ENCODE measurements at regions not wholly inside any gene's neighbourhood (a gene's known extent, or its start where the extent isn't known, plus 50 kb on each side); places are given as distances from the start of the nearest gene placed in this dataset.
A peak's percentile ranks its signal among the peaks of the same experiment; 100 is the strongest.

DNA sequence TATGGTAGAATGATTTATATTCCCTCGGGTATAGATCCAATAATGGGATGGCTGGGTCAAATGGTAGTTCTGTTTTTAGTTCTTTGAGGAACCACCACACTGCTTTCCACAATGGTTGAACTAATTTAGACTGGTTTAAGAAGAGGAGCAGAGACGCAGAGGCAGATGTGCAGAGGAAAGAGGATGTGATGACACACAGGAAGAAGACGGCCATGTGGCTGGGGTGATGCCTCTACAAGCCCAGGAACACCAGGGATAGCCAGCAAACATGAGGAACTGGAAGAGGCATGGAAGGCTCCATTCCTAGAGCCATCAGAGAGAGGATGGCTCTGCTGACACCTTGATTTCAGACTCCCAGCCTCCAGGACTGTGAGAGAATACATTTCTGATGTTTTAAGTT is 218.3 kb upstream of the DTNBP1 start:
- H3K27ac ChIP-seq = no peak overlapping the region

DNA sequence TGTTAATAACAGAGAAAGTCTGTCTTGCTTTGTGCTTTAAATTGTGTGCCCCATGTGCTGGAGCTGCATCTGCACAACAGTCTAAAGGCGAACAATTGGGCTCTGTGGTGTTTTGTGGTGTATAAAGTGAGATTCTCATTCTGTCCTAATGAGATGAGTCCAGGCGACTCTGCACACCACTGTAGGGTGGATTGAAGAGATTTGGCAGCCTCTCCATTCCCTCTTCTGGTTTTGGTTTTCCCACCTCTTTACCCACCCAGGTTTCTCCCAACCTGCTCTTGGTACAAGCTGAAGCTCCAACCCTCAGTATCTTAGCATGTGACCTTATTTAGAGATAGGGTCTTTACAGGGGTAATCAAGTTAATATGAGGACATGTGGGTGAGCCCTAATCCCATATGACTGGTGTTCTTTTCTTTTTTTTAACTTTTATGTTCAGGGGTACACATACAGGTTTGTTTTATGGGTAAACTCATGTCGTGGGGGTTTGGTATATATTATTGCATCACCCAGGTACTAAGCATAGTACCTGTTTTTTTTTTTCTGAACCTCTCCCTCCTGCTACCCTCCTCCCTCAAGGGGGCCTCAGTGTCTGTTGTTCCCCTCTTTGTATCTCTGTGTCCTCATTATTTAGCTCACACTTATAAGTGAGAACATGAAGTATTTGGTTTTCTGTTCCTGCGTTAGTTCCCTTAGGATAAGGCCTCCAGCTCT is 217.6 kb upstream of the DTNBP1 start:
- WGBS, 5 donors = 80 to 90% (median 83%) methylated on average over 4 of the region's 4 CpGs
- Histone ChIP-seq H3K27me3 (no peaks in the 10 kb centered on the region), H3K27ac (peak overlapping the region in 2 of 5 donors; percentile 30 to 31), H3K4me1 (peaks cover 0 to 14% (median 6%) of the 10 kb centered on the region in 4 donors), H3K36me3 (no peaks in the 10 kb centered on the region), H3K4me3 (no peak overlapping the region), H3K9me3 (no peaks in the 10 kb centered on the region)
- TF ChIP-seq POLR2AphosphoS5 (IDR thresholded peaks at IDR 0.05) (no peak), POLR2A (IDR thresholded peaks at IDR 0.05) (no peak), EP300 (IDR thresholded peaks at IDR 0.05) (no peak)
- TF ChIP-seq, protein P1, sequence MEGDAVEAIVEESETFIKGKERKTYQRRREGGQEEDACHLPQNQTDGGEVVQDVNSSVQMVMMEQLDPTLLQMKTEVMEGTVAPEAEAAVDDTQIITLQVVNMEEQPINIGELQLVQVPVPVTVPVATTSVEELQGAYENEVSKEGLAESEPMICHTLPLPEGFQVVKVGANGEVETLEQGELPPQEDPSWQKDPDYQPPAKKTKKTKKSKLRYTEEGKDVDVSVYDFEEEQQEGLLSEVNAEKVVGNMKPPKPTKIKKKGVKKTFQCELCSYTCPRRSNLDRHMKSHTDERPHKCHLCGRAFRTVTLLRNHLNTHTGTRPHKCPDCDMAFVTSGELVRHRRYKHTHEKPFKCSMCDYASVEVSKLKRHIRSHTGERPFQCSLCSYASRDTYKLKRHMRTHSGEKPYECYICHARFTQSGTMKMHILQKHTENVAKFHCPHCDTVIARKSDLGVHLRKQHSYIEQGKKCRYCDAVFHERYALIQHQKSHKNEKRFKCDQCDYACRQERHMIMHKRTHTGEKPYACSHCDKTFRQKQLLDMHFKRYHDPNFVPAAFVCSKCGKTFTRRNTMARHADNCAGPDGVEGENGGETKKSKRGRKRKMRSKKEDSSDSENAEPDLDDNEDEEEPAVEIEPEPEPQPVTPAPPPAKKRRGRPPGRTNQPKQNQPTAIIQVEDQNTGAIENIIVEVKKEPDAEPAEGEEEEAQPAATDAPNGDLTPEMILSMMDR (IDR thresholded peaks at IDR 0.05) = no peak
- no peak for DNase-seq
- intact Hi-C loops (cut with DNase I; ENCODE audit: low total_unique reads) = no loop called here

More for the DNA sequence above, 218.3 kb upstream of the DTNBP1 start:
- WGBS, 5 donors = 69 to 90% (median 78%) methylated on average over 3 of the region's 3 CpGs
- TF ChIP-seq POLR2AphosphoS5 (IDR thresholded peaks at IDR 0.05) (no peak), EP300 (IDR thresholded peaks at IDR 0.05) (no peak), POLR2A (IDR thresholded peaks at IDR 0.05) (no peak)
- TF ChIP-seq, protein P1 (IDR thresholded peaks at IDR 0.05) = no peak
- Histone ChIP-seq H3K4me1 (peaks cover 0 to 14% (median 6%) of the 10 kb centered on the region in 4 donors), H3K9me3 (no peaks in the 10 kb centered on the region), H3K27me3 (no peaks in the 10 kb centered on the region), H3K36me3 (no peaks in the 10 kb centered on the region), H3K4me3 (no peak overlapping the region)
- intact Hi-C loops (cut with DNase I; ENCODE audit: low total_unique reads) = no loop called here
- no peak for DNase-seq

DNA sequence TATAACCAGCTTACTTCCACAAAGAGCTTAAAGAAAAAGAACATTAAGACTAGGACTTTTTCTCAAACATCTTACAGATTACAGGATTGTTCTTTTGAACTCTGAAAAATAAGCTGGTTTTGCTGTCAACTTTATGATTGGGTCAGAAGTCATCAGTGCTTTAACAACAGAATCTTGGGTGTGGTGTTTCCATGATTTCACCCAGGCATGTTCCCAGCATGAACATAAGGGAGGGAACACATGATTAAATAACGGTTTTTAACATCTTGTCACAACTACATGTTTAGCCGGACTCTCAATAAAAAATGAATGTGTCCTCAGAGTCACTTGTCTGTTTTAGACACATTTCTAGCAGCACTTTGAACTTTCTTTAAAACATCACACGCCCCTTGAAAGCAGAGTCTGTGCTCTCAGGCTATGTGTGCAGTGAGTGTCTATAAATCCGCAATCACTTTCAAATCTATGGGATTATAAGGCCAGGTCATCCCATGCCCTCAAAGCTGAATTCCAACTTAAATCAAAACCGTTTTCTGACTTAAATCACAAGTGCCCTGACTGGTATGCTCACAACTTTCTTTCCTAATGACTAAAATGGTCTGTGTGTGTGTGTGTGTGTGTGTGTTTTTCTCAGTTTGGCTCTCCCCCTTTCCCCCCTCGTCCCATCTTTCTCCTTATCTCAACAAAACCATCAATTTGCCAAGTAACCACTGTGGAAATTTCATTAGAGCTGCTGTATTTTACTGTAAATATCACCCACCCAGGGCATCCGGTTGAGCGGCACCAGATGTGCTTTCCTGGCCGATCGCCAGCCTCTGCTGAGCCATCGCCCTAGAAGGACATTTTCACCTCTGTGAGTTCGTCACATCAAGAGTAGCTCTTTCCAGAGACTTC is 216.8 kb upstream of the DTNBP1 start:
- Histone ChIP-seq H3K27ac (peak overlapping the region in 2 of 5 donors; percentile 30 to 31), H3K36me3 (no peaks in the 10 kb centered on the region), H3K27me3 (no peaks in the 10 kb centered on the region), H3K9me3 (no peaks in the 10 kb centered on the region), H3K4me3 (no peak overlapping the region), H3K4me1 (peaks cover 0 to 14% (median 6%) of the 10 kb centered on the region in 4 donors)
- 17 to 36% (median 30%) methylated on average over 12 of the region's 12 CpGs for WGBS, 5 donors
- TF ChIP-seq, protein P1 (IDR thresholded peaks at IDR 0.05) = no peak
- peak in 1 of 3 donors; percentile 50 for TF ChIP-seq POLR2AphosphoS5 (IDR thresholded peaks at IDR 0.05)
- peak; percentile 39 to 89 for DNase-seq
- intact Hi-C loops (cut with DNase I; ENCODE audit: low total_unique reads) = no loop called here

DNA sequence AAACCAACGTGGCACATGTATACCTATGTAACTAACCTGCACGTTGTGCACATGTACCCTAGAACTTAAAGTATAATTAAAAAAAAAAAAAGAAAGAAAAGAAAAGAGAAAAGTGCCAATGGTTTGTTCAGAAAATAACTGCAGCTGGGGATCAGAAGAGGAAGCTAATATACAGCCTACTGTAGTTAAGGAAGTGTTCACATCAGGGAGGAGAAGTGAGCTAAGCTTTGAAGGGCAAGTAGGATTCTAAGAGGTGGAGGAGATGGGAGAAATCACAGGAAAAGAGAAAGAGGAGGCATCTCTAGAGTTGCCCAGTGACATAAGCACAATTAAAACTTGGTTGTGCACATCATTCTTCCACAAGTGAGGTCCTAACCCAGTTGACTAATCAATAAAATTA is 214.4 kb upstream of the DTNBP1 start:
- Histone ChIP-seq H3K4me3 (no peak overlapping the region), H3K9me3 (no peaks in the 10 kb centered on the region), H3K36me3 (no peaks in the 10 kb centered on the region), H3K4me1 (peaks cover 0 to 16% (median 6%) of the 10 kb centered on the region in 4 donors), H3K27ac (no peak overlapping the region), H3K27me3 (no peaks in the 10 kb centered on the region)
- TF ChIP-seq, protein P1 (IDR thresholded peaks at IDR 0.05) = no peak
- TF ChIP-seq POLR2A (IDR thresholded peaks at IDR 0.05) (no peak), POLR2AphosphoS5 (IDR thresholded peaks at IDR 0.05) (no peak), EP300 (IDR thresholded peaks at IDR 0.05) (no peak)
- intact Hi-C loops (cut with DNase I; ENCODE audit: low total_unique reads) = no loop called here
- 71 to 92% (median 85%) methylated on average over 2 of the region's 2 CpGs for WGBS, 5 donors
- DNase-seq = no peak

Data from stomach (tissue), 8 donors.